Heart right ventricle (tissue), 16 donors: ENCODE measurements at regions not wholly inside any gene's neighbourhood (a gene's known extent, or its start where the extent isn't known, plus 50 kb on each side); places are given as distances from the start of the nearest gene placed in this dataset.
"Not testable (repeated sequence)": the region's sequence is repeated elsewhere in the genome, so short reads cannot be mapped to it uniquely, and the experiment has no call there.

Experiments used
- ATAC-seq, 8 donors: fragments of 200-7000 bp; cut with Tn5 transposase; one replicate each; pipeline ENCODE4 v1.9.1; 2020; ENCODE audit warnings: mild to moderate bottlenecking in 8 of 8, moderate library complexity in 8 of 8, moderate number of reproducible peaks in 1 of 8
- DNase-seq, 2 donors: peaks; one replicate each; pipeline ENCODE4 v3.0.0-alpha.2; 2020
- H3K27ac ChIP-seq, 10 donors: fragments of 200-600 bp; sonication (generic) in 2 of 10; one replicate each; pipeline versions ENCODE4 v1.5.0 to v1.8.0; 2020 to 2022; ENCODE audit warnings: mild to moderate bottlenecking in 3 of 10
- H3K27me3 ChIP-seq, 7 donors: fragments of 200-600 bp; one replicate each; pipeline ENCODE4 v1.8.0; 2021 to 2022; ENCODE audit warnings: mild to moderate bottlenecking in 2 of 7
- H3K36me3 ChIP-seq, 9 donors: fragments of 200-600 bp; sonication (generic) in 1 of 9; one replicate each; pipeline versions ENCODE4 v1.5.0 to v1.8.0; 2020 to 2022; ENCODE audit warnings: mild to moderate bottlenecking in 2 of 9
- H3K4me1 ChIP-seq, 9 donors: fragments of 200-600 bp; sonication (generic) in 1 of 9; one replicate each; pipeline versions ENCODE4 v1.5.0 to v1.8.0; 2020 to 2022; ENCODE audit warnings: mild to moderate bottlenecking in 4 of 9
- H3K4me3 ChIP-seq, 10 donors: fragments of 200-600 bp; sonication (generic) in 2 of 10; one replicate each; pipeline versions ENCODE4 v1.5.0 to v1.8.0; 2020 to 2022; ENCODE audit warnings: mild to moderate bottlenecking in 7 of 10, moderate library complexity in 2 of 10
- H3K9me3 ChIP-seq, 11 donors: fragments of 200-600 bp in 10 of 11; sonication (generic) in 2 of 11; one replicate each; pipeline versions ENCODE4 v1.5.0 to v1.8.0; 2013 to 2022; ENCODE audit warnings: mild to moderate bottlenecking in 2 of 11, control low read depth in 1 of 11, moderate library complexity in 1 of 11
- CTCF ChIP-seq, 9 donors: fragments of 200-600 bp; sonication (generic) in 2 of 9; IDR thresholded peaks; one replicate each; pipeline versions ENCODE4 v1.5.0 to v1.8.0; 2021 to 2022; ENCODE audit warnings: antibody characterized with exemption in 9 of 9, mild to moderate bottlenecking in 5 of 9, moderate library complexity in 1 of 9
- WGBS, 2 donors: extraction: QIAGEN DNeasy Blood & Tissue Kit; methylation state at CpG; one replicate each; pipeline ENCODE4 v1.1.7; 2013; ENCODE audit warnings: inconsistent platforms in 1 of 2; 5-methylcytosine and 5-hydroxymethylcytosine counted together
- intact Hi-C, 10 donors: fragments of 100-400 bp; cut with DNase I; formaldehyde crosslinking; loops; one replicate each; pipeline versions ENCODE4 v1.11.1 to v1.14.2; 2022
- donor health status: Arrhythmogenic right ventricular cardiomyopathy.
- donor health status: ischemic (EF 13 %, LVEDD 7.1; RV severe dilation, severe dysfunction).
- donor health status: healthy with polysubstance abuse.
- donor health status: DM: no; HTN: yes; CAD: no.
- donor health status: DM: no; HTN: no; CAD: no.
- donor health status: ischemic (EF 25% LVEDD 6.9; RV normal size, moderate dysfunction).
- donor health status: ischemic (EF 25% LVEDD 5.7; RV mildly dilated, moderate dysfunction).
- donor health status: healthy.
- donor health status: DM: yes; HTN: yes; CAD: no.
- donor health status: Ischemic cardiomyopathy.
- donor health status: ischemic (EF 35%, LVEDD 5.7; RV mildly dilated, moderate dysfunction).
- donor health status: nonischemic (EF 11% LVEDD 7.7; RV severe dilation, severe dysfunction).
- donor health status: DM: yes; HTN: yes; CAD: no.
- donor health status: PGD.
- donor health status: ischemic (EF 29% LVEDD 5.4; RV normal size, mild dysfunction).
- donor health status: nonischemic (EF 23%, LVEDD 6.1; RV moderate dilation, normal function).

GRCh38 chr3:161694682-161695564 is 198.3 kb downstream of the OTOL1 start:
- no peak for TF ChIP-seq CTCF (IDR thresholded peaks at IDR 0.05)
- Histone ChIP-seq H3K36me3 (no peaks in the 10 kb centered on the region), H3K27ac (no peak overlapping the region), H3K9me3 (no peaks in the 10 kb centered on the region), H3K4me3 (no peak overlapping the region), H3K27me3 (no peaks in the 10 kb centered on the region), H3K4me1 (peaks cover 0 to 7% (median 0%) of the 10 kb centered on the region in 9 donors)
- DNase-seq (no peak), ATAC-seq (no peak)
- intact Hi-C loops = no loop called here
- 77 to 84% methylated on average over 5 of the region's 5 CpGs for WGBS, 2 donors

- Histone ChIP-seq H3K27me3 (no peaks in the 10 kb centered on the region), H3K4me1 (peaks cover 0 to 7% (median 0%) of the 10 kb centered on the region in 9 donors), H3K9me3 (no peaks in the 10 kb centered on the region), H3K4me3 (no peak overlapping the region), H3K27ac (no peak overlapping the region), H3K36me3 (no peaks in the 10 kb centered on the region)
- DNase-seq (no peak), ATAC-seq (no peak)
- no peak for TF ChIP-seq CTCF (IDR thresholded peaks at IDR 0.05)
- WGBS, 2 donors = 71 to 85% methylated on average over 1 of the region's 1 CpG
- intact Hi-C loops = no loop called here
Observed at GRCh38 chr3:161695811-161696210, 199.2 kb downstream of the OTOL1 start.

- ATAC-seq (no peak), DNase-seq (no peak)
- TF ChIP-seq CTCF (IDR thresholded peaks at IDR 0.05) = no peak
- intact Hi-C loops = no loop called here
- Histone ChIP-seq H3K27me3 (no peaks in the 10 kb centered on the region), H3K27ac (no peak overlapping the region), H3K36me3 (no peaks in the 10 kb centered on the region), H3K9me3 (peaks cover 0 to 9% (median 0%) of the 10 kb centered on the region in 11 donors), H3K4me1 (peaks cover 0 to 7% (median 0%) of the 10 kb centered on the region in 9 donors), H3K4me3 (no peak overlapping the region)
- 88% methylated on average over 2 of the region's 2 CpGs for WGBS, 2 donors
Observed at GRCh38 chr3:161700998-161701397, 204.4 kb downstream of the OTOL1 start.

- not testable (repeated sequence) for DNase-seq, H3K4me3 ChIP-seq
Observed at GRCh38 chr3:161707253-161707652, 210.6 kb downstream of the OTOL1 start.

GRCh38 chr3:161713731-161714130 is 217.1 kb downstream of the OTOL1 start:
- H3K27me3 ChIP-seq = no peaks in the 10 kb centered on the region
- H3K4me3 ChIP-seq = no peak overlapping the region
- intact Hi-C loops = no loop called here
- no peak for TF ChIP-seq CTCF (IDR thresholded peaks at IDR 0.05)
- H3K4me1 ChIP-seq = no peaks in the 10 kb centered on the region
- DNase-seq = no peak
- H3K9me3 ChIP-seq = peaks cover 0 to 26% (median 0%) of the 10 kb centered on the region in 11 donors
- H3K36me3 ChIP-seq = no peaks in the 10 kb centered on the region
- ATAC-seq = no peak
- H3K27ac ChIP-seq = no peak overlapping the region

More at GRCh38 chr3:161707253-161707652, 210.6 kb downstream of the OTOL1 start:
- H3K27me3 ChIP-seq, H3K4me1 ChIP-seq, ATAC-seq, H3K36me3 ChIP-seq, H3K27ac ChIP-seq, intact Hi-C loops: not testable (repeated sequence)
- H3K9me3 ChIP-seq = peaks cover 0 to 35% (median 0%) of the 10 kb centered on the region in 11 donors
- whole genome bisulfite sequencing, 2 donors = 67 to 69% methylated on average over 5 of the region's 5 CpGs
